ENCODE measurements at regions not wholly inside any gene's neighbourhood (a gene's known extent, or its start where the extent isn't known, plus 50 kb on each side); places are given as distances from the start of the nearest gene placed in this dataset.
"Not testable (repeated sequence)": the region's sequence is repeated elsewhere in the genome, so short reads cannot be mapped to it uniquely, and the experiment has no call there.

- H3K36me3 Mint-ChIP-seq (ENCODE audit: low read depth) = no peaks in the 10 kb centered on the region
- no peaks in the 10 kb centered on the region for H3K27me3 Mint-ChIP-seq (ENCODE audit: low read depth)
- H3K4me1 Mint-ChIP-seq (ENCODE audit: low read depth) = no peaks in the 10 kb centered on the region
- no peak overlapping the region for H3K27ac Mint-ChIP-seq
- no peak overlapping the region for H3K4me3 Mint-ChIP-seq
- H3K9me3 Mint-ChIP-seq = no peaks in the 10 kb centered on the region
Observed at GRCh38 chr1:60842304-60842703, 240.1 kb upstream of the NFIA start.

DNA sequence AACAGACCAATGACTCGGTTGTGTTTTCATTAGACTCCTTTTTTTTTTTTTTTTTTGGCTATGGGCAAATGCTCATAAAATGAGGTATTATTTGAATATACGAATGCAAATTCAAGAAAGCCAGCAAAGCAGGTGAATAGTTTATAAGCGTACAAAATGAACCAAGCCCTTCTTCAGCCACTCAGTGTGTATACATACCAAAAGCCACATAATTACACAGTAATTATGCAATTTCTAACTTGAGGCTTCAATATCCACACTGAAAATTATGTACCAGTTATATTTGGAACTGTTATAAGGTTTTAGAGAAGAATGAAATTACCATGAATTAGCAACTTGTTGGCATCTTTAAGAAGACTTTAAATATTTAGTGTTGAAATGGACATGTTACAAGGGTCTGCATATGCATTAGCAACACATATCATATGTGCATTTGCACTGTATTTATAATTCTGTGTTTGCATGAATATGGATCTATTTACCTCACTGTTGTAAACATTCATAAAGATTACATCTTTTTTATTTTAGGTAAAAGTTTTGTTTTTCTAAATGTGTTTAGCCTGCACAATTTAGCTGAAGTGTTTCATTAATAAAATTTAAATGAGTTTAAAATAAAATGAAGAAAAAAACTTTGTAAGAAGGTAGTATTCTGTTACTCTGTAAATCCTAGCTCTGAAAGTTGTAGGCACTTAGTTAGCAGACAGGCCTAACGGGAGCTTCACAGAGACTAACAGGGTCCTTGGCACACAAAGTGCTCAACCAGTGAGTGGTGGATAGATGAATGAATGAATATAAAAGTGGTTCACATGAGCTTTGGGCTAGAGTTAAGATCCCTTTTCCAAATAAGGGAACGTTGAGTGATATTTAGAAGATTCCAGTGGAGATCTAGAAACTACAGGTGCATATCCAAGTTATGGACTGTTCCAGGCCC is 241.0 kb upstream of the NFIA start:
- H3K27ac Mint-ChIP-seq = no peak overlapping the region
- H3K9me3 Mint-ChIP-seq = no peaks in the 10 kb centered on the region
- no peaks in the 10 kb centered on the region for H3K36me3 Mint-ChIP-seq (ENCODE audit: low read depth)
- no peaks in the 10 kb centered on the region for H3K27me3 Mint-ChIP-seq (ENCODE audit: low read depth)
- H3K4me3 Mint-ChIP-seq = no peak overlapping the region
- no peaks in the 10 kb centered on the region for H3K4me1 Mint-ChIP-seq (ENCODE audit: low read depth)

DNA sequence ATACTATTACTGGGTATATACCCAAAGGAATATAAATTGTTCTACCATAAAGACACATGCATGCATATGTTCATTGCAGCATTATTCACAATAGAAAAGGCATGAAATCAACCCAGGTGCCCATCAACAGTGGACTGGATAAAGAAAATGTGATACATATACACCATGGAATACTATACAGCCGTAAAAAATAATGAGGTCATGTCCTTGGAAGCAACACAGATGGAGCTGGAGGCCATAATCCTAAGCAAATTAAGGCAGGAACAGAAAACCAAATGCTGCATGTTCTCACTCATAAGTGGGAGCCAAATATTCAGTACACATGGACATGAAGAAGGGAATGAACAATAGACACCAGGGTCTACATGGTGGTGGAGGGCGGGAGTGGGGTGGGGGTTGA is 241.9 kb upstream of the NFIA start:
- H3K4me1 Mint-ChIP-seq (ENCODE audit: low read depth); H3K9me3 Mint-ChIP-seq; H3K27ac Mint-ChIP-seq; H3K27me3 Mint-ChIP-seq (ENCODE audit: low read depth); H3K4me3 Mint-ChIP-seq; H3K36me3 Mint-ChIP-seq (ENCODE audit: low read depth): not testable (repeated sequence)

DNA sequence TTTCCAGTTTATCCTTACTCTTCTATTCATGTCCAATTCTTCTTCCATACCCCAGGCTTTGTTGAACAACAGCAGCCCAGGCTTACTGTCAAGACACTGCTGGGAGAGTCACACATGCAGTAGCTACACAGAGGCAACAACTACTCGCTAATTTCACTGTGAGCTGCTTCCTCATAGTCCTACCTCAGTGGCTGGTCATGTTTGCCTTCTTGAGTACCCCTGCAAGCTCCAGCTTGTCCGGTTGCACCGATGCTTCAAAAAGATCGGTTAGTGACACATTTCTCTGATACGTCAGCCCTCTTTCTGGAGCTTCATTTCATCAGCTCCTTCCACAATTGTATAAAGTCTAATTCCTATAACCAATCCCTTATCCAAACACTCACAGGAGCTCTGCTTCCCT is 246.7 kb upstream of the NFIA start:
- H3K9me3 Mint-ChIP-seq = no peaks in the 10 kb centered on the region
- no peak overlapping the region for H3K27ac Mint-ChIP-seq
- no peaks in the 10 kb centered on the region for H3K4me1 Mint-ChIP-seq (ENCODE audit: low read depth)
- H3K36me3 Mint-ChIP-seq (ENCODE audit: low read depth) = no peaks in the 10 kb centered on the region
- no peak overlapping the region for H3K4me3 Mint-ChIP-seq
- H3K27me3 Mint-ChIP-seq (ENCODE audit: low read depth) = no peaks in the 10 kb centered on the region

- no peak overlapping the region for H3K4me3 Mint-ChIP-seq
- H3K4me1 Mint-ChIP-seq (ENCODE audit: low read depth) = no peaks in the 10 kb centered on the region
- H3K9me3 Mint-ChIP-seq = no peaks in the 10 kb centered on the region
- H3K27ac Mint-ChIP-seq = no peak overlapping the region
- H3K27me3 Mint-ChIP-seq (ENCODE audit: low read depth) = no peaks in the 10 kb centered on the region
- no peaks in the 10 kb centered on the region for H3K36me3 Mint-ChIP-seq (ENCODE audit: low read depth)
Observed at GRCh38 chr1:60833173-60833572, 249.2 kb upstream of the NFIA start.

GRCh38 chr1:60832367-60832766 is 250.0 kb upstream of the NFIA start:
- Mint-ChIP-seq H3K9me3 (no peaks in the 10 kb centered on the region), H3K36me3 (ENCODE audit: low read depth) (no peaks in the 10 kb centered on the region), H3K4me3 (no peak overlapping the region), H3K27ac (no peak overlapping the region), H3K27me3 (ENCODE audit: low read depth) (no peaks in the 10 kb centered on the region), H3K4me1 (ENCODE audit: low read depth) (no peaks in the 10 kb centered on the region)

DNA sequence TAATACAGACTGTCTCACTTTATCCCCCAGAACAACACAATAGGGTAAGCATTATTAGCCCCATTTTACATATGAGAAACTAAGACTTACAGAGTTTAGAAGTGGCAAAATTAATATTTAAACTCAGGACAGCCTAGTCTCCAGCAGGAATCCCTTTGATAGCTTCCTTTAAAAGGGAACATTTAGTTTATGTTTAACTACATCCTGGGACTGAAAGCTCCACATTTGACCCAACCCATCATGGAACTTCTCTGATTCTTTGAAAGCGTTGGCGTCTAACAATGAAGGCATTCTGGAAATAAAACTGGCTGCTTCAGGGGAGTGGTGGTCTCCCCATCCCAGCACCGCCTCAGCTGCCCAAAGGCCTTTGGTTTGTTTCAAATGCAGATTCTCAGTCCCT is 250.6 kb upstream of the NFIA start:
- no peak overlapping the region for H3K27ac Mint-ChIP-seq
- H3K4me3 Mint-ChIP-seq = no peak overlapping the region
- no peaks in the 10 kb centered on the region for H3K36me3 Mint-ChIP-seq (ENCODE audit: low read depth)
- H3K4me1 Mint-ChIP-seq (ENCODE audit: low read depth) = no peaks in the 10 kb centered on the region
- H3K9me3 Mint-ChIP-seq = no peaks in the 10 kb centered on the region
- H3K27me3 Mint-ChIP-seq (ENCODE audit: low read depth) = no peaks in the 10 kb centered on the region

GRCh38 chr1:60828944-60829343 is 253.4 kb upstream of the NFIA start:
- Mint-ChIP-seq H3K36me3 (ENCODE audit: low read depth) (no peaks in the 10 kb centered on the region), H3K27ac (no peak overlapping the region), H3K27me3 (ENCODE audit: low read depth) (no peaks in the 10 kb centered on the region), H3K4me3 (no peak overlapping the region), H3K9me3 (no peaks in the 10 kb centered on the region), H3K4me1 (ENCODE audit: low read depth) (no peaks in the 10 kb centered on the region)

DNA sequence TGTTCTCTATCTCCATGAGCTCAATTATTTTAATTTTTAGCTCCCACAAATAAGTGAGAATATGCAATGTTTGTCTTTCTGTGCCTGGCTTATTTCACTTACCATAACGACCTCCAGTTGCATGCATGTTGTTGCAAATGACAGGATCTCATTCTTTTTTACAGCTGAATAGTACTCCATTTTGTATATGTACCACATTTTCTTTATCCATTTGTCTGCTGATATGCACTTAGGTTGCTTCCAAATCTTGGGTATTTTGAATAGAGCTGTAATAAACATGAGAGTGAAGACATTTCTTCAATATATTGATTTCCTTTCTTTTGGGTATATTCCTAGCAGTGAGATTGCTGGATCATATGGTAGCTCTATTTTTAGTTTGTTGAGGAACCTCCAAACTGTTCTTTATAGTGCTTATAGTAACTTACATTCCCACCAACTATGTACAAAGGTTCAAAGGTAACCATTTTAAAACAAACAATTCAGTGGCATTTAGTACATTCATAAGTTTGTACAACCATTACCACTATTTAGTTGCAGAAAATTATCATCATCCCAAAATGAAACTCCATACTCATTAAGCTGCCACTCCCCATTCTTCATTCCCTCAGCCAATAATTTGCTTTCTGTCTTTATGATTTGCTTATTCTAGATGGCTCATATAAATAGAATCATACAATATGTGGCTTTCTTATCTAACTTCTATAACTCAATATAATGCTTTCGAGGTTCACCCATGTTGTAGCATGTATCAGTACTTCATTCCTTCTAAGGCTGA is 255.9 kb upstream of the NFIA start:
- Mint-ChIP-seq H3K36me3 (ENCODE audit: low read depth) (no peaks in the 10 kb centered on the region), H3K4me1 (ENCODE audit: low read depth) (no peaks in the 10 kb centered on the region), H3K4me3 (no peak overlapping the region), H3K9me3 (no peaks in the 10 kb centered on the region), H3K27me3 (ENCODE audit: low read depth) (no peaks in the 10 kb centered on the region), H3K27ac (no peak overlapping the region)

- Mint-ChIP-seq H3K36me3 (ENCODE audit: low read depth) (no peaks in the 10 kb centered on the region), H3K27me3 (ENCODE audit: low read depth) (no peaks in the 10 kb centered on the region), H3K4me3 (no peak overlapping the region), H3K9me3 (no peaks in the 10 kb centered on the region), H3K27ac (no peak overlapping the region), H3K4me1 (ENCODE audit: low read depth) (no peaks in the 10 kb centered on the region)
Observed at GRCh38 chr1:60825593-60825992, 256.8 kb upstream of the NFIA start.

GRCh38 chr1:60823151-60823550 is 259.2 kb upstream of the NFIA start:
- Mint-ChIP-seq H3K27me3 (ENCODE audit: low read depth) (no peaks in the 10 kb centered on the region), H3K27ac (no peak overlapping the region), H3K9me3 (no peaks in the 10 kb centered on the region), H3K36me3 (ENCODE audit: low read depth) (no peaks in the 10 kb centered on the region), H3K4me3 (no peak overlapping the region), H3K4me1 (ENCODE audit: low read depth) (no peaks in the 10 kb centered on the region)

GRCh38 chr1:60822252-60822651 is 260.1 kb upstream of the NFIA start:
- H3K27ac Mint-ChIP-seq = no peak overlapping the region

DNA sequence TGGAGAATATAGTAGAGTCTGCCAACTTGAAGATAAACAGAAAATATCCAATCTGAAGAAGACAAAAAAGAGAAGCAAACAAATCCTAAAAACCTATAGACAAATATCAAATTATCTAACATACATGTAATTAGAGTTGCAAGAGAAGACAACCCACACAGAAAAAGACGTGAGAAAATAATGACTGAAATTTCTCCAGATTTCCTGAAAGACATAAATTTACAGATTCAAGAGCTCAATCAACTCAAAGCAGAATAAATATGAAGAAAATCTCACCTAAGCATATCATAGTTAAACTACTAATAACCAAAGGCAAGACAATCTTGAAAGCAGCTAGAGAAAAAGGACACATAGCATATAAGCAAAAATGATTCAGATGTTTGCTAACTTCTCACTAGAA is 261.2 kb upstream of the NFIA start:
- no peaks in the 10 kb centered on the region for H3K27me3 Mint-ChIP-seq (ENCODE audit: low read depth)
- H3K4me1 Mint-ChIP-seq (ENCODE audit: low read depth) = no peaks in the 10 kb centered on the region
- H3K4me3 Mint-ChIP-seq = no peak overlapping the region
- H3K9me3 Mint-ChIP-seq = no peaks in the 10 kb centered on the region
- H3K27ac Mint-ChIP-seq = no peak overlapping the region
- no peaks in the 10 kb centered on the region for H3K36me3 Mint-ChIP-seq (ENCODE audit: low read depth)

More at GRCh38 chr1:60822252-60822651, 260.1 kb upstream of the NFIA start:
- H3K36me3 Mint-ChIP-seq (ENCODE audit: low read depth) = no peaks in the 10 kb centered on the region
- H3K4me3 Mint-ChIP-seq = no peak overlapping the region
- no peaks in the 10 kb centered on the region for H3K4me1 Mint-ChIP-seq (ENCODE audit: low read depth)
- no peaks in the 10 kb centered on the region for H3K9me3 Mint-ChIP-seq
- H3K27me3 Mint-ChIP-seq (ENCODE audit: low read depth) = no peaks in the 10 kb centered on the region

GRCh38 chr1:60818969-60819701 is 263.2 kb upstream of the NFIA start:
- H3K4me1 Mint-ChIP-seq (ENCODE audit: low read depth) = no peaks in the 10 kb centered on the region
- no peak overlapping the region for H3K27ac Mint-ChIP-seq
- no peaks in the 10 kb centered on the region for H3K27me3 Mint-ChIP-seq (ENCODE audit: low read depth)
- H3K4me3 Mint-ChIP-seq = no peak overlapping the region
- H3K36me3 Mint-ChIP-seq (ENCODE audit: low read depth) = no peaks in the 10 kb centered on the region
- no peaks in the 10 kb centered on the region for H3K9me3 Mint-ChIP-seq

Data from T-helper 1 cell treated with Interleukin-12 subunit alpha and Interleukin-12 subunit beta and Interleukin-4 antibody, amounts not matched to agents 30 μg/mL and 1 μg/mL, for 36 hours (primary cell).